Astrocyte (in vitro differentiated cells and primary cell): ENCODE measurements at regions not wholly inside any gene's neighbourhood (a gene's known extent, or its start where the extent isn't known, plus 50 kb on each side); places are given as distances from the start of the nearest gene placed in this dataset.
"Not testable (repeated sequence)": the region's sequence is repeated elsewhere in the genome, so short reads cannot be mapped to it uniquely, and the experiment has no call there.

Experiments
- DNase-seq: peaks from one replicate; pipeline ENCODE4 v3.0.0-alpha.2; 2010; ENCODE audit warnings: low read depth
- FAIRE-seq: peaks from 2 replicates; lab custom pipeline; 2011; peaks lifted over from hg19 to GRCh38; lab: Jason Lieb, UNC
- H2AFZ ChIP-seq: 2 replicates; pipeline ENCODE4 v1.6.0; 2012; ENCODE audit warnings: low read depth, low read length, inconsistent platforms
- H3K27ac ChIP-seq: 2 replicates; pipeline ENCODE4 v1.5.1; 2011; ENCODE audit warnings: low read depth, low read length, inconsistent platforms
- H3K27me3 ChIP-seq: 2 replicates; pipeline ENCODE4 v1.6.0; 2011; ENCODE audit warnings: low read length, inconsistent platforms; ENCODE audit not compliant: insufficient read depth
- H3K36me3 ChIP-seq: 2 replicates; pipeline ENCODE4 v1.5.1; 2011; ENCODE audit warnings: low read length, inconsistent platforms; ENCODE audit not compliant: insufficient read depth
- H3K4me1 ChIP-seq: 2 replicates; pipeline ENCODE4 v1.5.1; 2011; ENCODE audit warnings: low read length, inconsistent platforms; ENCODE audit not compliant: insufficient read depth
- H3K4me2 ChIP-seq: 2 replicates; pipeline ENCODE4 v1.6.0; 2012; ENCODE audit warnings: low read length, inconsistent platforms
- H3K4me3 ChIP-seq: 2 replicates; pipeline ENCODE4 v1.5.1; 2011; ENCODE audit warnings: low read depth, mild to moderate bottlenecking, low read length, inconsistent platforms; ENCODE audit not compliant: insufficient read depth
- H3K79me2 ChIP-seq: 2 replicates; pipeline ENCODE4 v1.6.0; 2012; ENCODE audit warnings: mild to moderate bottlenecking, low read length, inconsistent platforms; ENCODE audit not compliant: insufficient read depth
- H3K9ac ChIP-seq: 2 replicates; pipeline ENCODE4 v1.6.0; 2012; ENCODE audit warnings: mild to moderate bottlenecking, low read length, inconsistent platforms
- H3K9me3 ChIP-seq: 2 replicates; pipeline ENCODE4 v1.5.1; 2012; ENCODE audit warnings: low read depth, mild to moderate bottlenecking, low read length, inconsistent platforms; ENCODE audit not compliant: insufficient read depth
- H4K20me1 ChIP-seq: 2 replicates; pipeline ENCODE4 v1.6.0; 2012; ENCODE audit warnings: low read length, inconsistent platforms; ENCODE audit not compliant: insufficient read depth
- H3K27ac Mint-ChIP-seq: one replicate; pipeline ENCODE4 v1.8.0; 2021; ENCODE audit warnings: mild to moderate bottlenecking, mixed read lengths; ENCODE audit not compliant: unreplicated experiment
- H3K27me3 Mint-ChIP-seq: one replicate; pipeline ENCODE4 v1.8.0; 2021; ENCODE audit warnings: low read depth, mixed read lengths; ENCODE audit not compliant: unreplicated experiment
- H3K36me3 Mint-ChIP-seq: one replicate; pipeline ENCODE4 v1.8.0; 2021; ENCODE audit warnings: low read depth, mixed read lengths; ENCODE audit not compliant: unreplicated experiment
- H3K4me1 Mint-ChIP-seq: one replicate; pipeline ENCODE4 v1.8.0; 2021; ENCODE audit warnings: low read depth, mixed read lengths; ENCODE audit not compliant: unreplicated experiment
- H3K4me3 Mint-ChIP-seq: one replicate; pipeline ENCODE4 v1.8.0; 2021; ENCODE audit warnings: mild to moderate bottlenecking, moderate library complexity, mixed read lengths; ENCODE audit not compliant: unreplicated experiment
- H3K9me3 Mint-ChIP-seq: one replicate; pipeline ENCODE4 v1.8.0; 2021; ENCODE audit warnings: mild to moderate bottlenecking, mixed read lengths; ENCODE audit not compliant: unreplicated experiment

GRCh38 chr16:29355339-29356059 lies 51.0 kb downstream of the NPIPB11 start:
- not testable (repeated sequence) for H2AFZ ChIP-seq, H3K36me3 ChIP-seq, H3K9me3 Mint-ChIP-seq, H3K4me1 Mint-ChIP-seq, H3K9me3 ChIP-seq, H3K4me2 ChIP-seq, H3K9ac ChIP-seq, FAIRE-seq, H3K27ac Mint-ChIP-seq, H3K4me1 ChIP-seq, H4K20me1 ChIP-seq, DNase-seq, H3K4me3 ChIP-seq, H3K36me3 Mint-ChIP-seq, H3K27ac ChIP-seq, H3K27me3 Mint-ChIP-seq, H3K4me3 Mint-ChIP-seq, H3K79me2 ChIP-seq, H3K27me3 ChIP-seq

- not testable (repeated sequence) for H3K36me3 ChIP-seq, H3K9ac ChIP-seq, H3K4me2 ChIP-seq, H3K4me3 ChIP-seq, H2AFZ ChIP-seq, H3K9me3 Mint-ChIP-seq, H3K36me3 Mint-ChIP-seq, DNase-seq, H3K79me2 ChIP-seq, FAIRE-seq, H3K27me3 Mint-ChIP-seq, H3K9me3 ChIP-seq, H3K4me1 Mint-ChIP-seq, H4K20me1 ChIP-seq, H3K27me3 ChIP-seq, H3K4me3 Mint-ChIP-seq, H3K4me1 ChIP-seq, H3K27ac ChIP-seq
- peak overlapping the region; percentile 19 for H3K27ac Mint-ChIP-seq
Measured at GRCh38 chr16:29354449-29354848, 52.1 kb downstream of the NPIPB11 start.

DNA sequence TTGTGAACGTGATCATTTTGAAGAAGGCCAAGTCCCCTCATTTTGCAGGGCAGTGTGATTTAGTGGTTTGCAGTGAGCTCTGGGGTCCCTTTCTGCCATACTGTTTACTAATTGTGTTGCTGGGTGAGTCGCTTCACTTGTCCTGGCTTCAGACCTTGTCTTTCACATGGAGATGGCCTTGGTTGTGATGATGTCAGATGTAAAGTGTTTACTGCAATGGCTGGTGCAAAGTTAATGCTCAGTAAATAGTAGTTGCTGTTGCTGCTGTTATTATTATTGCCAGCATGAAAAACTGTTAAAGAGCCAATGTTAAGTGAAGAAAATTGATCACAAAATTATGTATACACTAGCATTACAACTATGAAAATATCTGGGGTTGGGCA lies 53.9 kb downstream of the NPIPB11 start:
- H2AFZ ChIP-seq, H3K9me3 ChIP-seq, H3K4me3 Mint-ChIP-seq, H3K27me3 Mint-ChIP-seq, H3K36me3 ChIP-seq, H3K79me2 ChIP-seq, DNase-seq, H3K27ac Mint-ChIP-seq, H3K4me1 ChIP-seq, H3K4me1 Mint-ChIP-seq, FAIRE-seq, H3K9me3 Mint-ChIP-seq, H3K36me3 Mint-ChIP-seq, H3K4me2 ChIP-seq, H3K4me3 ChIP-seq, H3K27ac ChIP-seq, H4K20me1 ChIP-seq, H3K9ac ChIP-seq, H3K27me3 ChIP-seq: not testable (repeated sequence)

DNA sequence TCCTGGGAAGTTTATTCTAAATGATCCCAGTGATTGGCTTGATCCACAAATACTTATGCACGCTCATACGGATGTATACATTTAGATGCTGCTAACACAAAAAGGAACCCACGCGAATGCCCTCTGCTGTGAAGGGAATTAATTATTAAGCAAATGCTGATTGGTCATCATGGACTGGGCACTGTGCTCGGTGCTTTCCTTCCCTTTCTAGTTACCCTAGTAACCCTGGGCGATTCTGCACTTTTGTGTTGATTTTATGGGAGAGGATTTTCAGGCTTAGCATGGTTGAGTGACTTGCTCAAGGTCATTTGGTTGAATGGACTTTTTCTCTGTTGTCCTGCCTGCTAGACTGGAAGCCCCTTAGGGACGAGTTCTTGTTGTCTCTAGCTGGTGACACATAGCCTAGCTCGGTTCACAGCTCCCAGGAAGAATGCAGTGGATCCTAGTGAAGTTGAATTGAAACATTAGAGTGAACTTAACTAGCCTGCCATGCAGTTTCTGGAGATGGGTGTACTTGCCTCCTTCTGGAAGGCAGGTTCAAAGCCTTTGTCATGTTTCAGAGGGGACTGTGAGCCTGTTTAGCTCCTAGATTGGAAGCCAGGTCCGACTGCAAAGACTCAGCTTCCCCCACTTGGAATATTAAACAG lies 54.4 kb downstream of the NPIPB11 start:
- H3K27me3 Mint-ChIP-seq = not testable (repeated sequence)

GRCh38 chr16:29351271-29351969 lies 55.1 kb downstream of the NPIPB11 start:
- H3K9me3 Mint-ChIP-seq, H3K27ac Mint-ChIP-seq, FAIRE-seq: not testable (repeated sequence)

More for the DNA sequence above, 54.4 kb downstream of the NPIPB11 start:
- H3K9ac ChIP-seq, H3K36me3 ChIP-seq, FAIRE-seq, H3K4me1 Mint-ChIP-seq, H3K9me3 Mint-ChIP-seq, H3K4me2 ChIP-seq, H3K4me3 ChIP-seq, H4K20me1 ChIP-seq, H3K9me3 ChIP-seq, H3K36me3 Mint-ChIP-seq, H3K27ac Mint-ChIP-seq, H2AFZ ChIP-seq, H3K79me2 ChIP-seq, H3K27me3 ChIP-seq, H3K27ac ChIP-seq, DNase-seq, H3K4me1 ChIP-seq, H3K4me3 Mint-ChIP-seq: not testable (repeated sequence)

DNA sequence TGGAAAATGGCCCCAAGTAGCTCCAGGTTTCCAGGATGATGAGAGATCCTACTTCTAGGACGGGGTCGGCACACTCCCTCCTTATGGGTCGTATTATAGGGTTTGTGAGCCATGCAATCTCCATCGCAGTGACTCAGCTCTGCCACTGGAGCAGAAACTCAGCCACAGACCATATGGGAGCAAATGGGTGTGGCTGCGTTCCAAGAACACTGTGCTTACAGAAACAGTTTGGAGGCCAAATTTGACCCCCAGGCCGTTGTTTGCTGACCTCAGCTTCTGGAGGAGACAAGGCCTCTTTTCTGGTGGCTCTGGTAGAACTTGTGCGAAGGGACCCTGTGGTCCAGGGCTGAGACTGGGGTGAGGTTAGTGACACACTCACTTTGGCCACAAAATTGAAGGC lies 56.5 kb downstream of the NPIPB11 start:
- FAIRE-seq, H3K36me3 Mint-ChIP-seq, H3K9me3 ChIP-seq, H3K4me3 ChIP-seq, H3K27me3 ChIP-seq, H3K4me3 Mint-ChIP-seq, H3K27me3 Mint-ChIP-seq, H3K9me3 Mint-ChIP-seq, H3K27ac Mint-ChIP-seq, H3K4me1 Mint-ChIP-seq, H3K79me2 ChIP-seq, H3K36me3 ChIP-seq, H4K20me1 ChIP-seq, H3K4me1 ChIP-seq, H3K4me2 ChIP-seq, H3K27ac ChIP-seq, H3K9ac ChIP-seq, H2AFZ ChIP-seq: not testable (repeated sequence)
- peak; percentile 89 for DNase-seq

More at GRCh38 chr16:29351271-29351969, 55.1 kb downstream of the NPIPB11 start:
- not testable (repeated sequence) for H3K4me3 ChIP-seq, H3K4me1 Mint-ChIP-seq, H3K36me3 ChIP-seq, H3K27ac ChIP-seq, H3K79me2 ChIP-seq, H3K4me1 ChIP-seq, H3K9ac ChIP-seq, H3K36me3 Mint-ChIP-seq, H3K4me2 ChIP-seq, H3K9me3 ChIP-seq, DNase-seq, H3K27me3 Mint-ChIP-seq, H3K27me3 ChIP-seq, H4K20me1 ChIP-seq, H3K4me3 Mint-ChIP-seq, H2AFZ ChIP-seq
